ENCODE measurements at regions not wholly inside any gene's neighbourhood (a gene's known extent, or its start where the extent isn't known, plus 50 kb on each side); places are given as distances from the start of the nearest gene placed in this dataset.
"Not testable (repeated sequence)": the region's sequence is repeated elsewhere in the genome, so short reads cannot be mapped to it uniquely, and the experiment has no call there.

DNA sequence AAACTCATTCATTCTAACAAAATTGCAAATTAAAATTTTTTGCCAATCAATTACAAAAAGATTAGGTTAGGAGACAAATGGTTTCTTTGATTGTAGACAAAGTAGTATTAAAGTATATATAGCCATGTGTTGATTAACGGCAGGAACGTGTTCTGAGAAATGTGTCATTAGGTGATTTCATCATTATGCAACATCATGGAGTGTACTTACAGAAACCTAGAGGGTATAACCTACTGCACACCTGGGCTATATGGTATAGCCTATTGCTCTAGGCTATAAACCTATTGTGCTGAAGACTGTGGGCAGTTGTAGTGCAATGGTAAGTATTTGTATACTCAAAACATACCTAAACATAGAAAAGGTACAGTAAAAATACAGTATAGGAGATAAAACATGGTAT, 906.8 kb upstream of the SPRY2 start:
- DNase-seq: no peak

DNA sequence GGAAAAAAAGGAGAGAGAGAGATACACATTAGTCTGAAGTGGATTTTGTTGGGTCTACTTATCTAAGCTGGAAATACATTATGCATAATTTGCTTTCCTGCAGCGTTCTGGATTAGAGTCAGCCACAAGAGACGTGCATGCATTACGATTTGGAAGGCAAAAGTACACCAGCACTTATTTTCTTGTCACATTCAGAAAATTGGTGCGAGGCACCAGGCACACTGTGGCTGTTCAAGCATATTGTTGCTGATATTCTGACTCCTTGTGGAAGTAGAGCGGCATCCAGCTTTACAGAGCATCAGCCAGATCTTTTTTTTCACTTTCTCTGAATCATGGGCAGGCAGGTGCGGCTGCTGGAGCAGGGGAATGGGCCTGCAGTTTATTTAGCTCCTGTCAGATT, 905.6 kb upstream of the SPRY2 start:
- TF ChIP-seq, protein P1, sequence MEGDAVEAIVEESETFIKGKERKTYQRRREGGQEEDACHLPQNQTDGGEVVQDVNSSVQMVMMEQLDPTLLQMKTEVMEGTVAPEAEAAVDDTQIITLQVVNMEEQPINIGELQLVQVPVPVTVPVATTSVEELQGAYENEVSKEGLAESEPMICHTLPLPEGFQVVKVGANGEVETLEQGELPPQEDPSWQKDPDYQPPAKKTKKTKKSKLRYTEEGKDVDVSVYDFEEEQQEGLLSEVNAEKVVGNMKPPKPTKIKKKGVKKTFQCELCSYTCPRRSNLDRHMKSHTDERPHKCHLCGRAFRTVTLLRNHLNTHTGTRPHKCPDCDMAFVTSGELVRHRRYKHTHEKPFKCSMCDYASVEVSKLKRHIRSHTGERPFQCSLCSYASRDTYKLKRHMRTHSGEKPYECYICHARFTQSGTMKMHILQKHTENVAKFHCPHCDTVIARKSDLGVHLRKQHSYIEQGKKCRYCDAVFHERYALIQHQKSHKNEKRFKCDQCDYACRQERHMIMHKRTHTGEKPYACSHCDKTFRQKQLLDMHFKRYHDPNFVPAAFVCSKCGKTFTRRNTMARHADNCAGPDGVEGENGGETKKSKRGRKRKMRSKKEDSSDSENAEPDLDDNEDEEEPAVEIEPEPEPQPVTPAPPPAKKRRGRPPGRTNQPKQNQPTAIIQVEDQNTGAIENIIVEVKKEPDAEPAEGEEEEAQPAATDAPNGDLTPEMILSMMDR (IDR thresholded peaks at IDR 0.05): no peak
- no peak for TF ChIP-seq POLR2A (IDR thresholded peaks at IDR 0.05)
- TF ChIP-seq EP300 (IDR thresholded peaks at IDR 0.05): no peak
- TF ChIP-seq POLR2AphosphoS5 (IDR thresholded peaks at IDR 0.05): no peak
- H3K4me3 ChIP-seq: no peak overlapping the region
- H3K4me1 ChIP-seq: no peaks in the 10 kb centered on the region
- H3K27me3 ChIP-seq: no peaks in the 10 kb centered on the region
- H3K36me3 ChIP-seq: no peaks in the 10 kb centered on the region
- no peak overlapping the region for H3K27ac ChIP-seq
- H3K9me3 ChIP-seq: no peaks in the 10 kb centered on the region
- ATAC-seq (ENCODE audit: low FRiP score in 2 of 2) (no peak), DNase-seq (no peak)
- WGBS, 2 donors: 83% methylated on average over 6 of the region's 6 CpGs

More for the DNA sequence above, 906.8 kb upstream of the SPRY2 start:
- H3K9me3 ChIP-seq: no peaks in the 10 kb centered on the region
- no peak for TF ChIP-seq POLR2A (IDR thresholded peaks at IDR 0.05)
- TF ChIP-seq POLR2AphosphoS5 (IDR thresholded peaks at IDR 0.05): no peak
- no peak for TF ChIP-seq EP300 (IDR thresholded peaks at IDR 0.05)
- TF ChIP-seq, protein P1 (IDR thresholded peaks at IDR 0.05): no peak
- H3K4me3 ChIP-seq: no peak overlapping the region
- ATAC-seq (ENCODE audit: low FRiP score in 2 of 2): no peak
- no peak overlapping the region for H3K27ac ChIP-seq
- no peaks in the 10 kb centered on the region for H3K36me3 ChIP-seq
- H3K27me3 ChIP-seq: no peaks in the 10 kb centered on the region
- no peaks in the 10 kb centered on the region for H3K4me1 ChIP-seq
- 85 to 91% methylated on average over 2 of the region's 2 CpGs for WGBS, 2 donors

DNA sequence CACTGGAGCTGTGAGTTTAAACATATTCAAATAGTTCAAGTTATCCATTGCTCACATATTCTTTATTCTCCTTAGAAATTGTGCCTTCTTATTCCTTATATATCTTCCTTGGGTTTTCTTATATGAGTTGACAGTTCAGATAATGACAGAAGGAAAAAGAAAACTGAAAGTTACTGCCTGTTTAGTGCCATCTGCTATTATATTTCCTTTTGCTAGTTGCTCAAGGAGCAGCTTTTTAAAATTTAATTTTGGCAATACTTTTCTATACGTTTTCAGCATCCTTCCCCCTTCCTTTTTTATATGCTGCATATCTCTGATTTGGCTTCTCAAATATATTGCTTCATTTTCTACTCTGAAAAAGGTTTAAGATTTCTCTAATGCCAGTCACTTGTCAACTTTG, 903.1 kb upstream of the SPRY2 start:
- Histone ChIP-seq H3K36me3 (no peaks in the 10 kb centered on the region), H3K4me1 (no peaks in the 10 kb centered on the region), H3K27me3 (no peaks in the 10 kb centered on the region), H3K27ac (no peak overlapping the region), H3K4me3 (no peak overlapping the region), H3K9me3 (no peaks in the 10 kb centered on the region)
- DNase-seq (no peak), ATAC-seq (ENCODE audit: low FRiP score in 2 of 2) (no peak)
- 37 to 50% methylated on average over 1 of the region's 1 CpG for WGBS, 2 donors
- TF ChIP-seq, protein P1 (IDR thresholded peaks at IDR 0.05): no peak
- TF ChIP-seq POLR2AphosphoS5 (IDR thresholded peaks at IDR 0.05): no peak
- no peak for TF ChIP-seq POLR2A (IDR thresholded peaks at IDR 0.05)
- TF ChIP-seq EP300 (IDR thresholded peaks at IDR 0.05): no peak

DNA sequence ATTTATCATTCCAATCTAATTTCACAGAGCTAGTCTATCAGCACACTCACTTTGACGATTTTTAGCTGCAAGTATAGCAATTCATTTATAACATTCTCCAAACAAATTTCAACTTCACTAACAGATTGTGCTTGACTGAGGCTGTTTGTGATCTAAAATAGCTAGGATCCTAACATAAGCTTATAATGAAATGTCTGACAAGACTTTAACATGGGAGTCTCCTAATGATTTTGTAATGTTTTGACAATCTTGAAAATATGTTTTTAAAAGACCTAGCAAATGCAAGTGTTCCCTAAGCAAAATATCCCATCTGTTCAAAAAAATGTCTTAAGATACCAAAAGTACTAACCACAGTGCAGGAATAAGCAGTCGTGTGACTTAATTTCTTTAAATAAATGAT, 889.5 kb upstream of the SPRY2 start:
- Histone ChIP-seq H3K4me3 (no peak overlapping the region), H3K36me3 (no peaks in the 10 kb centered on the region), H3K27ac (no peak overlapping the region), H3K27me3 (no peaks in the 10 kb centered on the region), H3K9me3 (no peaks in the 10 kb centered on the region), H3K4me1 (no peaks in the 10 kb centered on the region)
- ATAC-seq (ENCODE audit: low FRiP score in 2 of 2): no peak
- 63 to 66% methylated on average over 2 of the region's 2 CpGs for WGBS, 2 donors
- DNase-seq: no peak
- TF ChIP-seq POLR2AphosphoS5 (IDR thresholded peaks at IDR 0.05): no peak
- TF ChIP-seq POLR2A (IDR thresholded peaks at IDR 0.05): no peak
- no peak for TF ChIP-seq EP300 (IDR thresholded peaks at IDR 0.05)
- TF ChIP-seq, protein P1 (IDR thresholded peaks at IDR 0.05): no peak

DNA sequence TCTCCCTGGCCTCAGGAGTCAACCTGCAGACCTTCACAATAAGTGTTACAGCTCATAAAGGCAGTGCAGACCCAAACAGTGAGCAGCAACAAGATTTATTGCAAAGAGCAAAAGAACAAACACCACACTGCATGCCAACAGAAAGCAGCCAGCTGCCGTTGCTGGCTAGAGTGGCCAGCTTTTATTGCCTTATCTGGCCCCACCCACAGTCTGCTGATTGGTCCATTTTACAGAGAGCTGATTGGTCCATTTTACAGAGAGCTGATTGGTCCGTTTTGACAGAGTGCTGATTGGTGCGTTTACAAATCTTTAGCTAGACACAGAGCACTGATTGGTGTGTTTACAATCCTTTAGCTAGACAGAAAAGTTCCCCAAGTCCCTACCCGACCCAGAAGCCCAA, 885.9 kb upstream of the SPRY2 start:
- not testable (repeated sequence) for H3K4me3 ChIP-seq; H3K36me3 ChIP-seq; H3K27me3 ChIP-seq; H3K9me3 ChIP-seq; H3K4me1 ChIP-seq; ATAC-seq (ENCODE audit: low FRiP score in 2 of 2); DNase-seq; H3K27ac ChIP-seq
- WGBS, 2 donors: 68 to 75% methylated on average over 4 of the region's 4 CpGs

Measured in upper lobe of left lung (tissue), 6 donors.